Keratinocyte (primary cell): ENCODE measurements at regions not wholly inside any gene's neighbourhood (a gene's known extent, or its start where the extent isn't known, plus 50 kb on each side); places are given as distances from the start of the nearest gene placed in this dataset.

ENCODE experiments used
- DNase-seq: peaks from one replicate; pipeline ENCODE4 v3.0.0-alpha.2; 2011; ENCODE audit warnings: low read depth, missing footprints, low spot score
- FAIRE-seq: peaks from 2 replicates; lab custom pipeline; 2011; peaks lifted over from hg19 to GRCh38; lab: Jason Lieb, UNC
- H2AFZ ChIP-seq: 2 replicates; pipeline ENCODE4 v1.6.0; 2012; ENCODE audit warnings: low read length, control low read depth, inconsistent platforms; ENCODE audit not compliant: control insufficient read depth
- H3K27ac ChIP-seq: 2 replicates; pipeline ENCODE4 v1.5.1; 2011; ENCODE audit warnings: low read length; ENCODE audit not compliant: control insufficient read depth, insufficient read depth
- H3K27me3 ChIP-seq: 3 replicates; pipeline ENCODE4 v1.6.0; 2011; ENCODE audit warnings: low read length; ENCODE audit not compliant: control insufficient read depth, insufficient read depth; ENCODE audit errors: extremely low read depth
- H3K36me3 ChIP-seq, 2 experiments: 2 replicates in 1 of 2; 3 replicates in 1 of 2; pipeline ENCODE4 v1.5.1; 2011; ENCODE audit warnings: low read length in 2 of 2, mild to moderate bottlenecking in 1 of 2; ENCODE audit not compliant: control insufficient read depth in 2 of 2, insufficient read depth in 2 of 2; ENCODE audit errors: extremely low read depth in 1 of 2
- H3K4me1 ChIP-seq: 3 replicates; pipeline ENCODE4 v1.5.1; 2011; ENCODE audit warnings: low read length; ENCODE audit not compliant: control insufficient read depth, insufficient read depth; ENCODE audit errors: extremely low read depth
- H3K4me2 ChIP-seq: 3 replicates; pipeline ENCODE4 v1.6.0; 2011; ENCODE audit warnings: low read depth, low read length; ENCODE audit not compliant: control insufficient read depth, insufficient read depth; ENCODE audit errors: extremely low read depth
- H3K4me3 ChIP-seq, 3 experiments: fragments of 200-600 bp in 1 of 3; sonication (generic) in 1 of 3; 2 replicates in 2 of 3; 3 replicates in 1 of 3; pipeline ENCODE4 v1.5.1; 2011 to 2016; ENCODE audit warnings: low read length in 3 of 3, mild to moderate bottlenecking in 3 of 3, control low read depth in 2 of 3, inconsistent platforms in 1 of 3, low read depth in 1 of 3, mixed read lengths in 1 of 3, mixed run types in 1 of 3, moderate library complexity in 1 of 3; ENCODE audit not compliant: control insufficient read depth in 2 of 3, insufficient read depth in 2 of 3; ENCODE audit errors: extremely low read depth in 1 of 3
- H3K79me2 ChIP-seq: 2 replicates; pipeline ENCODE4 v1.6.0; 2012; ENCODE audit warnings: low read length; ENCODE audit not compliant: control insufficient read depth, insufficient read depth
- H3K9ac ChIP-seq: 3 replicates; pipeline ENCODE4 v1.6.0; 2011; ENCODE audit warnings: low read length; ENCODE audit not compliant: control insufficient read depth, insufficient read depth; ENCODE audit errors: extremely low read depth
- H3K9me1 ChIP-seq: 3 replicates; pipeline ENCODE4 v1.6.0; 2011; ENCODE audit warnings: low read length; ENCODE audit not compliant: control insufficient read depth, insufficient read depth; ENCODE audit errors: extremely low read depth
- H3K9me3 ChIP-seq: 2 replicates; pipeline ENCODE4 v1.5.1; 2012; ENCODE audit warnings: low read depth, low read length; ENCODE audit not compliant: control insufficient read depth
- H4K20me1 ChIP-seq: 3 replicates; pipeline ENCODE4 v1.6.0; 2011; ENCODE audit warnings: low read length; ENCODE audit not compliant: control insufficient read depth, insufficient read depth; ENCODE audit errors: extremely low read depth
- CTCF ChIP-seq, 3 experiments: IDR thresholded peaks in 1 of 3; conservative IDR thresholded peaks in 1 of 3; optimal IDR thresholded peaks in 1 of 3; 2 replicates in 2 of 3; 3 replicates in 1 of 3; pipeline versions ENCODE3 to v1.5.1; 2011; ENCODE audit warnings: low read length in 3 of 3, mild to moderate bottlenecking in 3 of 3, moderate library complexity in 2 of 3, control low read depth in 1 of 3, inconsistent platforms in 1 of 3; ENCODE audit not compliant: insufficient read depth in 2 of 3; ENCODE audit errors: extremely low read depth in 1 of 3
- EZH2 ChIP-seq: IDR thresholded peaks from one replicate; pipeline ENCODE4 v1.6.1; 2012; ENCODE audit warnings: inconsistent platforms, mild to moderate bottlenecking, low read length, moderate library complexity
- dilution Hi-C: fragments of 300-500 bp; cut with MboI; formaldehyde crosslinking; loops from one replicate; pipeline ENCODE4 v1.7.0; 2020; ENCODE audit warnings: low sequenced_read_pairs; ENCODE audit not compliant: extremely low pct_ligation_motif_present

- Histone ChIP-seq H4K20me1 (no peaks in the 10 kb centered on the region), H3K79me2 (no peaks in the 10 kb centered on the region), H3K4me2 (no peak overlapping the region), H3K36me3 (no peaks in the 10 kb centered on the region), H3K9ac (no peak overlapping the region), H3K9me3 (no peaks in the 10 kb centered on the region), H3K4me1 (no peaks in the 10 kb centered on the region), H3K4me3 (no peak overlapping the region), H3K9me1 (no peaks in the 10 kb centered on the region), H3K27me3 (no peaks in the 10 kb centered on the region), H3K27ac (no peak overlapping the region), H2AFZ (no peak overlapping the region)
- FAIRE-seq (no peak), DNase-seq (no peak)
- TF ChIP-seq CTCF (optimal IDR thresholded peaks at IDR 0.05 in 1 of 3, IDR thresholded peaks at IDR 0.05 in 1 of 3, conservative IDR thresholded peaks at IDR 0.05 in 1 of 3; ENCODE audit: extremely low read depth in 1 of 3, insufficient read depth in 2 of 3, low read length in 3 of 3) = peak in 1 of 3 experiments; percentile 5
- TF ChIP-seq EZH2 = no peak
- dilution Hi-C loops = no loop called here
These were observed 800.7 kb upstream of the CTNND2 start for GRCh38 chr5:12704955-12705354.

GRCh38 chr5:12703254-12703653 is 799.0 kb upstream of the CTNND2 start:
- no peak overlapping the region for H3K9ac ChIP-seq
- TF ChIP-seq CTCF (optimal IDR thresholded peaks at IDR 0.05 in 1 of 3, IDR thresholded peaks at IDR 0.05 in 1 of 3, conservative IDR thresholded peaks at IDR 0.05 in 1 of 3; ENCODE audit: extremely low read depth in 1 of 3, insufficient read depth in 2 of 3, low read length in 3 of 3) (no peak), EZH2 (no peak)
- H3K27me3 ChIP-seq = no peaks in the 10 kb centered on the region
- no peak for DNase-seq
- H4K20me1 ChIP-seq = no peaks in the 10 kb centered on the region
- no peak overlapping the region for H2AFZ ChIP-seq
- no peaks in the 10 kb centered on the region for H3K4me1 ChIP-seq
- H3K4me3 ChIP-seq = no peak overlapping the region
- H3K79me2 ChIP-seq = no peaks in the 10 kb centered on the region
- no peaks in the 10 kb centered on the region for H3K9me1 ChIP-seq
- dilution Hi-C loops = no loop called here
- H3K27ac ChIP-seq = no peak overlapping the region
- no peak for FAIRE-seq
- no peaks in the 10 kb centered on the region for H3K9me3 ChIP-seq
- no peak overlapping the region for H3K4me2 ChIP-seq
- no peaks in the 10 kb centered on the region for H3K36me3 ChIP-seq
